IMR-90 (cell line): ENCODE measurements at regions not wholly inside any gene's neighbourhood (a gene's known extent, or its start where the extent isn't known, plus 50 kb on each side); places are given as distances from the start of the nearest gene placed in this dataset.

Experiments
- ATAC-seq: fragments of 200-7000 bp; cut with Tn5 transposase; 2 replicates; pipeline ENCODE4 v1.9.1; 2020; ENCODE audit warnings: low read depth, mild to moderate bottlenecking, moderate library complexity
- BruUV-seq: library from RNA; stranded (reverse); fragments of 400-500 nt; replicated peaks from 2 replicates; lab custom pipeline; 2021; lab: Mats Ljungman, UMichigan
- CTCF ChIA-PET: fragments of 300-600 bp; formaldehyde crosslinking; extraction: SDS; loops from one replicate; lab custom pipeline; 2021; ENCODE audit warnings: antibody characterized with exemption; lab: Yijun Ruan, JAX
- POLR2A ChIA-PET: fragments of 300-600 bp; sonication (Branson Sonifier 250); formaldehyde crosslinking; loops from one replicate; lab custom pipeline; 2022; ENCODE audit warnings: antibody characterized with exemption; ENCODE audit not compliant: unreplicated experiment; lab: Charles Lee
- DNase-seq: peaks from one replicate; pipeline ENCODE4 v3.0.0; 2013
- H2AFZ ChIP-seq: replicated peaks from 2 replicates; pipeline ENCODE3; 2013; ENCODE audit warnings: low read length, mild to moderate bottlenecking; ENCODE audit not compliant: poor library complexity
- H2AK5ac ChIP-seq: 2 replicates; pipeline ENCODE4 v1.6.1; 2013; ENCODE audit warnings: low read depth, low read length, inconsistent platforms
- H2AK9ac ChIP-seq: replicated peaks from 2 replicates; pipeline ENCODE3; 2013; ENCODE audit warnings: mild to moderate bottlenecking, low read depth, low read length, moderate library complexity; ENCODE audit not compliant: poor library complexity
- H2BK120ac ChIP-seq: 2 replicates; pipeline ENCODE4 v1.6.1; 2013; ENCODE audit warnings: low read depth, low read length, inconsistent platforms
- H2BK15ac ChIP-seq: 3 replicates; pipeline ENCODE4 v1.6.1; 2013; ENCODE audit warnings: low read depth, low read length, inconsistent platforms
- H2BK20ac ChIP-seq: 2 replicates; pipeline ENCODE4 v1.6.1; 2013; ENCODE audit warnings: low read depth, mild to moderate bottlenecking, inconsistent platforms, low read length, moderate library complexity
- H2BK5ac ChIP-seq: 2 replicates; pipeline ENCODE4 v1.6.1; 2013; ENCODE audit warnings: mild to moderate bottlenecking, low read depth, low read length, inconsistent platforms; ENCODE audit not compliant: poor library complexity, severe bottlenecking
- H3K14ac ChIP-seq: replicated peaks from 2 replicates; pipeline ENCODE4 v1.6.1; 2013; ENCODE audit warnings: low read depth, low read length, inconsistent platforms
- H3K18ac ChIP-seq: 2 replicates; pipeline ENCODE4 v1.6.1; 2013; ENCODE audit warnings: low read depth, low read length, control low read depth
- H3K23ac ChIP-seq: 2 replicates; pipeline ENCODE4 v1.6.1; 2013; ENCODE audit warnings: low read depth, low read length, inconsistent platforms
- H3K27ac ChIP-seq: 2 replicates; pipeline ENCODE4 v1.5.1; 2013; ENCODE audit warnings: mild to moderate bottlenecking, control low read depth, low read length; ENCODE audit not compliant: insufficient read depth
- H3K27me3 ChIP-seq: 2 replicates; pipeline ENCODE4 v1.6.1; 2013; ENCODE audit warnings: low read length; ENCODE audit not compliant: control insufficient read depth, insufficient read depth
- H3K36me3 ChIP-seq: 2 replicates; pipeline ENCODE4 v1.6.1; 2013; ENCODE audit warnings: low read length, mixed read lengths; ENCODE audit not compliant: control insufficient read depth, insufficient read depth
- H3K4ac ChIP-seq: 2 replicates; pipeline ENCODE4 v1.6.1; 2013; ENCODE audit warnings: low read depth, low read length, inconsistent platforms
- H3K4me1 ChIP-seq: 2 replicates; pipeline ENCODE4 v1.6.1; 2013; ENCODE audit warnings: low read length, mixed read lengths; ENCODE audit not compliant: control insufficient read depth, insufficient read depth
- H3K4me2 ChIP-seq: 2 replicates; pipeline ENCODE4 v1.6.1; 2013; ENCODE audit warnings: low read depth, mild to moderate bottlenecking, control low read depth, low read length, moderate library complexity
- H3K4me3 ChIP-seq: 2 replicates; pipeline ENCODE4 v1.5.1; 2013; ENCODE audit warnings: low read depth, mild to moderate bottlenecking, control low read depth, low read length, moderate library complexity; ENCODE audit not compliant: insufficient read depth
- H3K56ac ChIP-seq: 2 replicates; pipeline ENCODE4 v1.6.1; 2013; ENCODE audit warnings: low read length, inconsistent platforms; ENCODE audit not compliant: insufficient read depth; ENCODE audit errors: extremely low read depth
- H3K79me1 ChIP-seq, 2 experiments: 2 replicates each; pipeline ENCODE4 v1.6.1; 2013; ENCODE audit warnings: low read length in 2 of 2, inconsistent platforms in 1 of 2, low read depth in 1 of 2
- H3K9ac ChIP-seq: 2 replicates; pipeline ENCODE4 v1.6.1; 2013; ENCODE audit warnings: low read depth, low read length, control low read depth
- H3K9me1 ChIP-seq: 2 replicates; pipeline ENCODE4 v1.6.1; 2013; ENCODE audit warnings: low read length, inconsistent platforms; ENCODE audit not compliant: insufficient read depth
- H3K9me3 ChIP-seq: 2 replicates; pipeline ENCODE4 v1.6.1; 2013; ENCODE audit warnings: low read length; ENCODE audit not compliant: control insufficient read depth, insufficient read depth
- H4K20me1 ChIP-seq: 2 replicates; pipeline ENCODE4 v1.6.1; 2013; ENCODE audit warnings: low read length, inconsistent platforms; ENCODE audit not compliant: insufficient read depth
- H4K5ac ChIP-seq: 2 replicates; pipeline ENCODE4 v1.6.1; 2013; ENCODE audit warnings: mild to moderate bottlenecking, low read depth, low read length, control low read depth
- H4K8ac ChIP-seq, 2 experiments: 2 replicates each; pipeline ENCODE4 v1.6.1; 2013; ENCODE audit warnings: low read depth in 2 of 2, low read length in 2 of 2, control low read depth in 1 of 2, inconsistent platforms in 1 of 2
- H4K91ac ChIP-seq: 2 replicates; pipeline ENCODE4 v1.6.1; 2013; ENCODE audit warnings: low read depth, low read length, inconsistent platforms; ENCODE audit not compliant: insufficient read depth
- CHD1 ChIP-seq: IDR thresholded peaks from 2 replicates; pipeline ENCODE4 v1.6.1; 2012; ENCODE audit warnings: low read depth, low read length, improper control_type of control experiment
- RAD21 ChIP-seq: IDR thresholded peaks from 2 replicates; pipeline ENCODE4 v1.6.1; 2012; ENCODE audit warnings: low read length, improper control_type of control experiment
- SMC3 ChIP-seq: fragments of 150-350 bp; IDR thresholded peaks from 2 replicates; pipeline ENCODE4 v1.6.1; 2016; ENCODE audit warnings: low read depth, mild to moderate bottlenecking, antibody characterized with exemption, low read length, moderate library complexity
- WGBS, 2 experiments: methylation state at CpG; one replicate each; pipeline versions ENCODE4 v1.1.5 to v1.1.7; 2013; ENCODE audit warnings: missing lambda C conversion rate in 2 of 2; ENCODE audit not compliant: insufficient read length in 1 of 2; ENCODE audit errors: extremely low coverage in 2 of 2; 5-methylcytosine and 5-hydroxymethylcytosine counted together
- dilution Hi-C: fragments of 300-500 bp; cut with HindIII; formaldehyde crosslinking; loops from one replicate; pipeline ENCODE4 v1.14.3; 2018; ENCODE audit warnings: low sequenced_read_pairs; ENCODE audit not compliant: unreplicated experiment
- in situ Hi-C: fragments of 300-500 bp; cut with MboI; formaldehyde crosslinking; loops from 3 replicates; pipeline ENCODE4 v1.14.3; 2019; ENCODE audit warnings: low sequenced_read_pairs, inconsistent platforms, mixed read lengths
- intact Hi-C: fragments of 100-400 bp; cut with micrococcal nuclease; formaldehyde crosslinking; loops from 2 replicates; pipeline ENCODE4 v1.10.0; 2022

GRCh38 chr6:84521511-84521910 is 242.9 kb downstream of the TBX18 start:
- Histone ChIP-seq H3K23ac (no peak overlapping the region), H4K5ac (no peak overlapping the region), H2AK9ac (no peak overlapping the region), H3K4me3 (no peak overlapping the region), H2AFZ (no peak overlapping the region), H2BK20ac (no peak overlapping the region), H4K8ac (no peak overlapping the region), H3K27me3 (no peaks in the 10 kb centered on the region; the same call in 1 of the 2 replicates), H2AK5ac (no peak overlapping the region), H3K14ac (no peak overlapping the region), H3K79me1 (no peaks in the 10 kb centered on the region), H3K4me2 (no peak overlapping the region), H3K36me3 (no peaks in the 10 kb centered on the region), H3K9me3 (no peaks in the 10 kb centered on the region), H2BK5ac (no peak overlapping the region), H2BK120ac (no peak overlapping the region), H3K4ac (no peak overlapping the region), H4K91ac (no peak overlapping the region), H4K20me1 (no peaks in the 10 kb centered on the region), H3K9ac (no peak overlapping the region), H2BK15ac (no peak overlapping the region), H3K9me1 (no peaks in the 10 kb centered on the region), H3K27ac (no peak overlapping the region), H3K4me1 (no peaks in the 10 kb centered on the region), H3K18ac (no peak overlapping the region), H3K56ac (no peak overlapping the region)
- dilution Hi-C loops (no loop called here), intact Hi-C loops (no loop called here), in situ Hi-C loops (no loop called here)
- ATAC-seq: no peak
- TF ChIP-seq RAD21: no peak
- no peak for TF ChIP-seq SMC3
- TF ChIP-seq CHD1: no peak
- no CpG with 5 or more reads among the region's 1 CpG for WGBS, 2 experiments
- POLR2A ChIA-PET: no interaction called here
- BruUV-seq: no TSS peak
- DNase-seq: no peak
- CTCF ChIA-PET: no interaction called here
